ENCODE measurements at regions not wholly inside any gene's neighbourhood (a gene's known extent, or its start where the extent isn't known, plus 50 kb on each side); places are given as distances from the start of the nearest gene placed in this dataset.

DNA sequence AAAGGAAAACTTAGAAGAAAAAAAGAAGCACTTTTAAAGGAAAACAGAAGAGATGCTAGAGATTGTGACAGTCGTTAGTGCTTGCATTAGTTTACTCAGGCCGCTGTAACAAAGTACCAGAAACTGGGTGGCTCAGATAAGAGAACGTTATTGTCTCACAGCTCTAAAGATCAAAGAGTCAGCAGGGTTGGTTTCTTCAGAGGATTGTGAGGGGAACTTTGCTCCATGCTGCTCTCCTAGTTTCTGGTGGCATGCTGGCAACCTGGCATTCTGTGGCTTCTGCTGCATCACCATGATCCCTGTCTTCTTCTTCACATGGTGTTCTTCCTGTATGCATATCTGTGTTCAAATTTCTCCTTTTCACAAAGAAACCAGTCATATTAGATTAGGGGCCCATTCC, 119.4 kb upstream of the PLEKHA5 start:
- DNase-seq (ENCODE audit: extremely low read depth, low read depth): no peak
- TF ChIP-seq, protein P1, sequence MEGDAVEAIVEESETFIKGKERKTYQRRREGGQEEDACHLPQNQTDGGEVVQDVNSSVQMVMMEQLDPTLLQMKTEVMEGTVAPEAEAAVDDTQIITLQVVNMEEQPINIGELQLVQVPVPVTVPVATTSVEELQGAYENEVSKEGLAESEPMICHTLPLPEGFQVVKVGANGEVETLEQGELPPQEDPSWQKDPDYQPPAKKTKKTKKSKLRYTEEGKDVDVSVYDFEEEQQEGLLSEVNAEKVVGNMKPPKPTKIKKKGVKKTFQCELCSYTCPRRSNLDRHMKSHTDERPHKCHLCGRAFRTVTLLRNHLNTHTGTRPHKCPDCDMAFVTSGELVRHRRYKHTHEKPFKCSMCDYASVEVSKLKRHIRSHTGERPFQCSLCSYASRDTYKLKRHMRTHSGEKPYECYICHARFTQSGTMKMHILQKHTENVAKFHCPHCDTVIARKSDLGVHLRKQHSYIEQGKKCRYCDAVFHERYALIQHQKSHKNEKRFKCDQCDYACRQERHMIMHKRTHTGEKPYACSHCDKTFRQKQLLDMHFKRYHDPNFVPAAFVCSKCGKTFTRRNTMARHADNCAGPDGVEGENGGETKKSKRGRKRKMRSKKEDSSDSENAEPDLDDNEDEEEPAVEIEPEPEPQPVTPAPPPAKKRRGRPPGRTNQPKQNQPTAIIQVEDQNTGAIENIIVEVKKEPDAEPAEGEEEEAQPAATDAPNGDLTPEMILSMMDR (IDR thresholded peaks at IDR 0.05; ENCODE audit: low read depth, low read length, missing control alignments): no peak
- no peak overlapping the region for H3K4me3 ChIP-seq (replicated peaks; ENCODE audit: low read depth, low read length)

DNA sequence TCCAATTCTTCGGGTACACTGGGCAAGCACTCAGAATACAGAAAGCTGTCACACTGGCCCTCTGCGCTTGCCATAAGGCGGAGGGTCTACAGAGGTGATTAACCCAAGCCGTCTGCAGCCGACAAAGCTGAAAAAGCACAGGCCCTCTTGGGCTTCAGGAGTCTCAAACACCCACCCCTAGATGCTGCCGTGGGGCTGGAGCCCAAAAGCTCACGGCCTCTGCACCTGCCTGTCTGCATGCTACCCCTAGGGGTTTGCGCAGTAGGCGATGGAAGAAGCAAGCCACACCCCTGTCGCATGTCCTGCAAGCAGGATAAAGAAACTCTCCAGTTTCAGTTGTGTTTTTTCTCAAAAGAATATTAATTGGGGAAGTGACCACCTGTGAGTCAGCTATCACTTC, 118.8 kb upstream of the PLEKHA5 start:
- H3K4me3 ChIP-seq (replicated peaks; ENCODE audit: low read depth, low read length): no peak overlapping the region
- TF ChIP-seq, protein P1 (IDR thresholded peaks at IDR 0.05; ENCODE audit: low read depth, low read length, missing control alignments): no peak
- DNase-seq (ENCODE audit: extremely low read depth, low read depth): no peak

DNA sequence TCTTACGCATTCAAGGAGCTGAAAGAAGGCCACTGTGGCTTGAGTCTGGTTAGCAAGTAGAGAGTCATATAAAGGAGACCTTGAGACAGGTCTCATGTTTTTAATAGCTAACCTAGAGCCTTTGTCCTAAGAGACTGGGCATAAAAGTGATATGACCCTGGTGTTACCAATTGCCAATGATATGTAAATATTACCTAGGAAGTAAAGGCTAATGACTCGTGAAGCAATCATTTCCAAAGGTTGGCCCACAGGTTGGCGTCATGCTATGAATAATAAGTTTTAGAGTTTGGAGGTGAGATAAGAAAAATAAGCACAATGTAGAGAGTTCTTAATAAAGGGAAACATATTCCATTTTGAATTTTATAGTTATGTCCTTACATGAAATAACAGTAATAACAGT, 116.6 kb upstream of the PLEKHA5 start:
- H3K4me3 ChIP-seq (replicated peaks; ENCODE audit: low read depth, low read length): no peak overlapping the region
- DNase-seq (ENCODE audit: extremely low read depth, low read depth): no peak
- TF ChIP-seq, protein P1 (IDR thresholded peaks at IDR 0.05; ENCODE audit: low read depth, low read length, missing control alignments): no peak

DNA sequence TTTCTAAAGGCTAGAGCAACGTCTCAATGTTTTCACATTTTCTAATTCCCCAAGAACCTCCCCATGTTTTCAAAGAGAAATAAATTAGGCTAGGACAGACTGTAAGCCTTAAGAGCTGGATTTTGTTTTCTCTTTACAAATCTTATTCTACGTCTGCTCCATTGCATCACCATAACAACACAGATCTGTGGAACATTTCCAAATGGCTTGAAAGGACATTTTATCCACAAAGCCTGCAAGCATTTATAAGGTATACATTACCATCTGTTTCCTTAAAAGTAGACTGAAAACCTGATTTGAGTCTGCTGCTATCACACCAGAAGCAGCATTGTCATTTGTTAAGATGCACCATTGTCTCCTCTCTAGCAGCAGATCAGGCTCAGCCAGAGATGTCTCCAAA, 115.3 kb upstream of the PLEKHA5 start:
- TF ChIP-seq, protein P1 (IDR thresholded peaks at IDR 0.05; ENCODE audit: low read depth, low read length, missing control alignments): no peak
- DNase-seq (ENCODE audit: extremely low read depth, low read depth): no peak
- no peak overlapping the region for H3K4me3 ChIP-seq (replicated peaks; ENCODE audit: low read depth, low read length)

DNA sequence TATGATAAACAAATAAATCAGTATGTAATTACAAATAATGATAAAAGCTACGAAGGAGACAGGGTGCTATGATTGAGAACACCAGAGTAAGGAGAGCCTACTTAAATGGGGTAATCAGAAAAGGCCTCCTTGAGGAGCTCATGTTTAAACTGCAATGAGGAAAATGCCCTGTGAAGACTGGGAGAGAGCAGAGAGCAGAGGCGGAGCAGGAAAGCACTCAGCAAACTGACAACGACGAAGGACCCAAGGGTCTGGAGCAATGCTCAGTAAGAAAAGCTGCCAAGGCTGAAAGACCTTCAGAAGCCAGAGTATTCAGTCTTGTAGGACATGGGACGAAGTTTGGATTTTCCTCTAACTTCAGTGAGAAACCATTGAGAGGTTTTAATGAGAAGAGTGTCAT, 114.2 kb upstream of the PLEKHA5 start:
- DNase-seq (ENCODE audit: extremely low read depth, low read depth): no peak
- TF ChIP-seq, protein P1 (IDR thresholded peaks at IDR 0.05; ENCODE audit: low read depth, low read length, missing control alignments): no peak
- H3K4me3 ChIP-seq (replicated peaks; ENCODE audit: low read depth, low read length): no peak overlapping the region

DNA sequence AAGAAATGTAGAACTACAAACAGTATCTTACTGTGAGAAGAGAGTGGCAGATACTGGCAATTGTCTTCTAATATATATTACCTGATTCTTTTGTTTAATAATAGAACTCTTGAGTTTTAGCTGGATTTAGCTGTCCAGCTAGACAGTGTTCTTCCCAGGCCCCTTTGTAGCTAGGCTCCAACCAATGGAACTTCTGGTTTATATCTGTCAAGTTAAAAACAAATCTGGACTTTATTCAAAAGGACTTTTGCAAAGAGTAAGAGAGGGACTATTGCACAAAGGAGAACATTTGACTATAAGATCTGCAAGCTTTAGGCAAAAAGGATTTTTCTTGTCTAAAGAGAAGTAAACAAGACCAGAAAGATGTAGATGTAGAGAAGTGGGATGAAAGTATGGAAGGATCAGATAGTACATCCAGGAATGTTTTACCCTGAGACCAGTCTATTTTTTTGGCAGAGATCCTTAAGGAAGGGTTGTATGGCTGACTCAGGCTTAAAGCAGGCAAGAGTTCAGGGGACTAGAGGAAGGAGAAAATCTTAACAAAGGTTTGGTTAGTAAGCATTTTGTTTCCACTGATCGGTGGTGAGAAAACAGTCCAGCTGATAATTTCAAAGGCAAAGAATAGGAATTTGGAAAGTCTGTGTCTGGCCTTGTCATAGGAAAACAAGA, 111.1 kb upstream of the PLEKHA5 start:
- TF ChIP-seq, protein P1 (IDR thresholded peaks at IDR 0.05; ENCODE audit: low read depth, low read length, missing control alignments): no peak
- H3K4me3 ChIP-seq (replicated peaks; ENCODE audit: low read depth, low read length): no peak overlapping the region
- DNase-seq (ENCODE audit: extremely low read depth, low read depth): peak; percentile 16

DNA sequence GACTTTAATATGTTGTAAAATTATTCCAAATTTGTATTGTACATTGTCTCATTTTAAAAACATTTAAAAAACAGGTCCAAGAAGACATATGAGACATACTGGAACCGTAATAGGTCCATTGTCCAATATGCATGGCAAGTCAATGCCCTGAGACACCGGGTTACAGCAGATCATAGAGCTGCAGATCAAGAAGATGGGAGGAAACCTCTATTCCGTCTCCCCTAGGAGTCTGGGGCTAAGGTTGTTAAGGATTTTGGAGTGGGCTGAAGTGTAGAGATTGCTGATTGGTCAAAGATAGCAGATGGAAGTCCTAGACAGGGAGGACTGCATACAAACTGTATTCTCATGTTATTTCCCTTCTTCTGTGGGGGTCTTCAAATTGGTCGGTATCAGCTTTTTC, 108.3 kb upstream of the PLEKHA5 start:
- H3K4me3 ChIP-seq (replicated peaks; ENCODE audit: low read depth, low read length): no peak overlapping the region
- DNase-seq (ENCODE audit: extremely low read depth, low read depth): no peak
- TF ChIP-seq, protein P1 (IDR thresholded peaks at IDR 0.05; ENCODE audit: low read depth, low read length, missing control alignments): no peak

Measured in HFF-Myc (cell line).